Peyer's patch (tissue), 4 donors: ENCODE measurements at regions not wholly inside any gene's neighbourhood (a gene's known extent, or its start where the extent isn't known, plus 50 kb on each side); places are given as distances from the start of the nearest gene placed in this dataset.

Experiments
- CTCF ChIP-seq, 6 experiments: fragments of 450-650 bp in 4 of 6; fragments of 200-600 bp in 2 of 6; sonication (generic) in 1 of 6; IDR thresholded peaks; one replicate each; pipeline ENCODE4 v1.5.1; 2017 to 2019; ENCODE audit warnings: antibody characterized with exemption in 6 of 6, mild to moderate bottlenecking in 3 of 6, moderate library complexity in 1 of 6
- POLR2A ChIP-seq, 2 donors: fragments of 450-650 bp; IDR thresholded peaks; one replicate each; pipeline ENCODE4 v1.5.1; 2017; ENCODE audit warnings: antibody characterized with exemption in 2 of 2, mild to moderate bottlenecking in 2 of 2, moderate library complexity in 2 of 2

GRCh38 chr1:104852151-104852550 is 1102.5 kb downstream of the AMY1C start:
- TF ChIP-seq CTCF (IDR thresholded peaks at IDR 0.05) (no peak), POLR2A (IDR thresholded peaks at IDR 0.05) (no peak)
